HCT116 (cell line): ENCODE measurements at regions not wholly inside any gene's neighbourhood (a gene's known extent, or its start where the extent isn't known, plus 50 kb on each side); places are given as distances from the start of the nearest gene placed in this dataset.

Experiments
- CTCF ChIP-seq, 3 experiments: fragments of 200-600 bp in 1 of 3; sonication (generic) in 1 of 3; IDR thresholded peaks in 2 of 3; conservative IDR thresholded peaks in 1 of 3; 2 replicates each; pipeline ENCODE4 v1.5.1; 2012 to 2017; ENCODE audit warnings: low read depth in 2 of 3, low read length in 2 of 3, antibody characterized with exemption in 1 of 3, borderline replicate concordance in 1 of 3, control low read depth in 1 of 3, mild to moderate bottlenecking in 1 of 3, mixed read lengths in 1 of 3, mixed run types in 1 of 3, moderate library complexity in 1 of 3; ENCODE audit not compliant: insufficient read depth in 1 of 3
- EZH2 ChIP-seq: fragments of 200-600 bp; sonication (generic); IDR thresholded peaks from 2 replicates; pipeline ENCODE4 v1.6.1; 2017; ENCODE audit warnings: antibody characterized with exemption, mixed run types
- EZH2phosphoT487 ChIP-seq: fragments of 200-600 bp; IDR thresholded peaks from 2 replicates; pipeline ENCODE4 v1.6.1; 2018; ENCODE audit warnings: antibody characterized with exemption, borderline replicate concordance
- JUND ChIP-seq: IDR thresholded peaks from 2 replicates; pipeline ENCODE4 v1.6.1; 2012
- MAX ChIP-seq: IDR thresholded peaks from 2 replicates; pipeline ENCODE4 v1.6.1; 2012
- POLR2A ChIP-seq: IDR thresholded peaks from 2 replicates; pipeline ENCODE4 v1.7.0; 2011; ENCODE audit warnings: borderline replicate concordance; ENCODE audit not compliant: insufficient read depth, insufficient read length; ENCODE audit errors: extremely low read depth
- POLR2AphosphoS5 ChIP-seq: IDR thresholded peaks from 2 replicates; pipeline ENCODE4 v1.6.1; 2011; ENCODE audit warnings: mild to moderate bottlenecking, low read depth, low read length, moderate library complexity
- RAD21 ChIP-seq: IDR thresholded peaks from 2 replicates; pipeline ENCODE4 v1.6.1; 2012; ENCODE audit warnings: low read depth, mild to moderate bottlenecking
- REST ChIP-seq: IDR thresholded peaks from 2 replicates; pipeline ENCODE4 v1.6.1; 2012; ENCODE audit warnings: low read depth
- SP1 ChIP-seq: IDR thresholded peaks from 2 replicates; pipeline ENCODE4 v1.6.1; 2012; ENCODE audit warnings: low read depth
- ZFX ChIP-seq: fragments of 450-650 bp; IDR thresholded peaks from 2 replicates; pipeline ENCODE4 v1.6.1; 2017
- ZNF274 ChIP-seq: fragments of 200-500 bp; sonication (Bioruptor generic); IDR thresholded peaks from 2 replicates; pipeline ENCODE4 v1.6.1; 2014; ENCODE audit warnings: mild to moderate bottlenecking, low read depth, low read length, inconsistent platforms

GRCh38 chr5:57324861-57325260 lies 151.0 kb downstream of the GPBP1 start:
- TF ChIP-seq CTCF (IDR thresholded peaks at IDR 0.05 in 2 of 3, conservative IDR thresholded peaks at IDR 0.05 in 1 of 3; ENCODE audit: borderline replicate concordance in 1 of 3, insufficient read depth in 1 of 3, low read depth in 2 of 3, low read length in 2 of 3), result no peak
- TF ChIP-seq RAD21, result no peak
- no peak for TF ChIP-seq JUND
- TF ChIP-seq EZH2phosphoT487, result no peak
- no peak for TF ChIP-seq SP1
- TF ChIP-seq POLR2A, result no peak
- no peak for TF ChIP-seq POLR2AphosphoS5
- TF ChIP-seq MAX, result no peak
- TF ChIP-seq ZNF274, result no peak
- TF ChIP-seq ZFX, result no peak
- no peak for TF ChIP-seq EZH2
- no peak for TF ChIP-seq REST
